Activated CD8-positive, alpha-beta memory T cell treated with anti-CD3 and anti-CD28 coated beads, Interleukin-2, amount 50 U/mL, for 1 hour (primary cell): ENCODE measurements at regions not wholly inside any gene's neighbourhood (a gene's known extent, or its start where the extent isn't known, plus 50 kb on each side); places are given as distances from the start of the nearest gene placed in this dataset.
"Not testable (repeated sequence)": the region's sequence is repeated elsewhere in the genome, so short reads cannot be mapped to it uniquely, and the experiment has no call there.

Experiments
- DNase-seq: peaks from one replicate; pipeline ENCODE4 v3.0.0-alpha.2; 2020; ENCODE audit errors: extremely low read depth

- no peak for DNase-seq
Measured at GRCh38 chr12:61563665-61564450, 696.3 kb upstream of the USP15 start.

GRCh38 chr12:61564466-61564865 lies 695.7 kb upstream of the USP15 start:
- DNase-seq, result no peak

- DNase-seq, result no peak
Measured at GRCh38 chr12:61566183-61566582, 694.0 kb upstream of the USP15 start.

GRCh38 chr12:61574339-61574738 lies 685.9 kb upstream of the USP15 start:
- no peak for DNase-seq

GRCh38 chr12:61584943-61585342 lies 675.3 kb upstream of the USP15 start:
- DNase-seq, result no peak

GRCh38 chr12:61590864-61591263 lies 669.3 kb upstream of the USP15 start:
- DNase-seq, result not testable (repeated sequence)

DNA sequence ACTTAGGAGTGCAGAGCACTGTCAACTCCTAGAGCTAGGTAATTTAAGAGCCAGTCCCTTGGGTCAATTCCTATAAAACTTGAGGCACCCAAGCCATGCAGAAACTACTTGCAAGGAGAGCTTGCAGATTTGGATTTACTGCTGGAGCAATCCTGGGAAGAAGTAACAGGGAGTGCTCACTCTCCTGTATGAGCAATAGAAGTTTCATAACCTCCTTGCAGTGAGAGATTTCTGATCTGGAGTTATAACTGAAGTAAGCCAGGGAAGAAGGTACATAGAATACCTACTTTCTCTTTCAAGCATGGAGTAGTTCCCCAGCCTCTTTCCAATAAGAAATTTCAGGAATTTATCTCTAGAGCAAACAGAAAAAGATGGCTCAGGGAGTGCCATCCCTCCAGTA lies 650.1 kb upstream of the USP15 start:
- no peak for DNase-seq

DNA sequence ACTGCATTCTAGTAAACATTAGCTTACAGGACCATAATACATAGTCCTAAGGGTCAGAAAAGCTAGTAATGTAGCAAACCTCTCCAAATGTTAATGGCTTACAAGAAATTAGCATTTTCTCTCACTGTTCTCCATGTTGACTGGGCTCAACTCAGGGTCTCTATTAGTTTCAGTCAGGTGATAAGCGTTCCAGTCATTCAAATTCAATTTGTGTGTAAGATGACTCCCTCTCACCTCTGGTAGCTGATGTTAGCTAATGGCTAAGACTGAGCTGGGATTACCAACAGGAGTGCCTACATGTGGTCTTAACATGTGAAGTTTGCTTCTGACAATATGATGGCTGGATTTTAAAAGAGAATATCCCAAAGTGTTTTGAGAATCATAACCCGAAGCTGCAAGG lies 630.5 kb upstream of the USP15 start:
- no peak for DNase-seq

- DNase-seq, result no peak
Measured at GRCh38 chr12:61646639-61647038, 613.6 kb upstream of the USP15 start.

- DNase-seq, result no peak
Measured at GRCh38 chr12:61647566-61647965, 612.6 kb upstream of the USP15 start.

GRCh38 chr12:61652265-61652664 lies 607.9 kb upstream of the USP15 start:
- no peak for DNase-seq

GRCh38 chr12:61654698-61655097 lies 605.5 kb upstream of the USP15 start:
- DNase-seq, result no peak

DNA sequence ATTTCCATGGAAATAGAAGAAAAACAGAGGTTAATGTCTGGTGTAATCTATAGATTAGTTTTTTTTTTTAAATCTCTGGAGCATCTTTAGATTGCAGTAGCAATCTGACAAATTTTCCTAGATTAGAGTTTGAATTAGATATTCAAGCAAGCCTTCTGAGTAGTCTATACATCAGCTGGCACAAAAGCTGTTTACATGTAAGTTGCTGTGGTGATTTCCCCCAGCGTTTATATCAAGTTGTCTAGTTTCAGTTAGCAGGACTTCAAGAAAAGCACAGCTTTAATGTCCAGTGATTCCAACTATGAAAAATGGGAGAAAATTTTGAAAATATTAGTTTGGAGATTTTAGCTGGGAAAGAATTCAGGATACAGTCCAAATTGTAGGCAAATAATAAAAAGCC lies 605.0 kb upstream of the USP15 start:
- DNase-seq, result no peak

DNA sequence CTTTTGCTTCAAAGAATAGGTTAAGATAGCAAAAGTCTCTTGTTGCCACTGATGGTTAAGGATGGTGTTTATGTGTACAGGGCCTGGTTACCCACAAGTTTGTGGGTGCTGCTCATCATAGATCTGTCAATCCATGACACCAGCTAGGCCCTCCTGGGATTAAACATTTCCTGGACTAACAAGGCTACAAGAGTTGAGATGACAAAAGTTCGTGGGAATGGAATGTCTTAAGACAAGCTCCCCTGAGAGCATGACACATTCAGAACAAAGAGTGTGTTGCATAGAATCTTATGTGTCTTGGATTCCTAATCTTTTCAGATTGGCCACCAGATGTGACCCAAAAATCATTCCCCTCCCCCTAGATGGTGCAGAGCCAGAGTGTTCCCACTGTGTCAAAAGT lies 592.5 kb upstream of the USP15 start:
- DNase-seq, result no peak

DNA sequence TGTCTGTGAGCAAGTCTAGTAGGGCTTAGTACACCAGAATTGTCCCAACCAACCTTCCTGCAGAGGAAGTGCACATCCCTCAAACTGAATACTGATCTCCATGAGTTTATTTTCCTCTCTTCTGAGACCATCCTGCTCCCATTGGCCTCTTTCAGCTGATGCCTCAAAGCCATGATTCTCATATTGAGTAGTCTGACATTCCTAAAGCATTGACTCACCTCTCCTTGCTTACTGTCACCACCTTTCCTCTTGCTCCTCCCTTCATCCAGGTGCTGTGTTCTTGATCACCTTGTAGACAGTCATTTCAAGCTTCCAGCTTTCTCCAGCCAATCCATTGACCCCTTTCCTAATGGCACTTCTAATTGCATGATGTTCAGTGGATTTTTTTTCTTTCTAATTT lies 583.7 kb upstream of the USP15 start:
- DNase-seq, result no peak

- no peak for DNase-seq
Measured at GRCh38 chr12:61687407-61687806, 572.8 kb upstream of the USP15 start.

DNA sequence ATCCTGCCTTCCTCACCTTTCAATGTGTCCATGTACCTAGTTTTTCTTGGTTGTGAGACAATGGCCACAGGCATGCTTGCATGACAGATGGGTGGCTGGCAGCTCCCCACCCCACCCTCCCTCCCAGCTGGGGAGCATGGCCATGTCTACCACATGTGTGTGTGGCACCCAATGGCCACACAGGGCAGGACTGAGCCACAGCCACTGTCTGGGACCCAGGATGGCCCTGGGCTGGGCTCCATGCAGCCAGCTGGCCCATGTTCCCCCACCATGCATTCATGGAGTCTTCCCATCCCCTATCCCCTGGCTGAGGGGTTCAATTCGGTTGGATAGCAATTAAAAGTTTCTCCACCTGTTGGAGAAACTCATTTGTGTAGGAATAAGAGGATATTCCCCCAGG lies 566.0 kb upstream of the USP15 start:
- no peak for DNase-seq

DNA sequence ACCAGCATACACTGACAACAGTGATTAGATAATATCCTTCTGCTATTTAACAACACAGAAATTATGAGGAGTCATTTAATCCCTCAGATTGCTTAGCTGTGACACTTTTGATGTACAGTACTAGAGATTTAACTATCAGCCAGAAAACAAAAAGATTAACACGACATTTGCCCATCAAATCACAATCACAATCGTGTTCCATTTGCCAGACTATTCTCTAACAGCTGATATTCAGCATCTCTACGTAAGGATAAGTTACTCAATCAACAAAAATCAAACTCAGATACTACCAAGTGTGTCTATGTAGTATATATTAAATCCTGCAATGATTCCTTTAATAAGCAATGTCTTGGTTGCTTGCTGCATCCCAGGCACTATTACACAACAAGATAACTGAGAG lies 558.7 kb upstream of the USP15 start:
- no peak for DNase-seq

GRCh38 chr12:61706783-61707182 lies 553.4 kb upstream of the USP15 start:
- DNase-seq, result no peak

DNA sequence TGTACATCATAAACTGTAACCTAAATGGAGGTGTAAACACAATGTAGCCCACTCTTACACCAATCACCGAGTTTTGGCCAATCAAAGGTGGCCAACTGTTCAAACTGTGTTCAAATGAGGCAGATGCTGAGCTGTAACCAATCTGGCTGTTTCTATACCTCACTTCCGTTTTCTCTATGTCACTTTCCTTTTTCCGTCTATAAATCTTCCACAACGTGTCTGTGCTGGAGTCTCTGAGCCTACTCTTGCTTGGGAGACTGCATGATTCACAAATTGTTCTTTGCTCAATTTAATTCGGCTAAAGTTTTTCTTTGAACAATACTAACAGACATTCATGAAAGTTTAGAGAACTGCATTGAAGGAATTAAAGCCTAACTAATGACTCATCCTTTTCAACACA lies 547.1 kb upstream of the USP15 start:
- no peak for DNase-seq

DNA sequence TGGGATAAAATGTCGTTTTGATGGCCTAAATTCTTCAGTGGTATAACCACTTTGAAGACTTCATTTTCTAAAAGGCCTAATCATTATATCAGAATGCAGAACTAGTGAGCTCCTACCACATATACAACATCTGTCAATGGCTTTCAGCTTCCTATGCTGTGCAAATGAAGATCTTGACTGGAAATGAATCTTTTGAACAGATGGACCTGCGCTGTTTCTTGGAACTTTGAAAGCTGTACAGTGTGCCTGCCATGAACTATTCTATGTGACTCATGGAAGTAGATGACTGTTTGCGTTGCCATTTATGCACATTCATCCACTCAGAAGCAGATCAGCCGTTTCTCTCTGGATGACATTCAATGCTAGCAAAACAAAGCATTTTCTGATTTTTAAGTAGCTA lies 542.2 kb upstream of the USP15 start:
- no peak for DNase-seq

GRCh38 chr12:61739925-61740324 lies 520.3 kb upstream of the USP15 start:
- no peak for DNase-seq

DNA sequence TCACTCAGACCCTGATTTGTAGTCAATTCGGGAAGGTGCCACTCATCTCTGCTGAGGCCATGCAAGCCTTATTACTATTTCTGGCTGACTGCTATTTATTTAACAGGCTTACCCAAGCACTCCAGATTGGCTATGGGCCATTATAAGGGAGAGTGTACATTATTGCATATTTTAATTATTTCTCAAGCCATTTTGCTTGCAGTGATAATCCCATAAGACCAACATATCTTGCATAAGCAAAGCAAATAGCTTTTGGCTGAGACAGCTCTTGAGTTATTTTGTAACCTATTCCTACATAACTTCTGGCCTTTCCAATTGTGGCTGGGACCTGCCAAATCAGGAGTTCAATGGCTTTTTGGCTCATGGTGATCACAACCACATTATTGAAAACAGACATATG lies 509.6 kb upstream of the USP15 start:
- no peak for DNase-seq

DNA sequence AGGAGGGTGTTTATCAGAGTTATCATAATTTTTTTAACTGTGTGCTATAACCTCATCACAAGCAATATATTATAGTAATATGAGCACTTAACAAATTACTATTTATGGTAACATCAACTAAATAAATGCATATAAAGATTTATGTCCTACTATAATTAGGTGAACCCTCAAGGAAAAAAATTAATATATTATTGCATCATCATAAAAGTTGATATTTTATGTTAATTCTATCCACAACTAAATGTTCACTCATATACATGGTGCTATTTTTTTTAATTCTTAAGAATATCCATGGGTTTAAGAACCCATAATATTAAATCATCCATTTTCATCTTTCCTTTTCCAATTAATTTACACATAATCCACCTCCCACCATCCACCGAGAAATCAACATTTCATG lies 506.0 kb upstream of the USP15 start:
- no peak for DNase-seq
